ENCODE measurements at regions not wholly inside any gene's neighbourhood (a gene's known extent, or its start where the extent isn't known, plus 50 kb on each side); places are given as distances from the start of the nearest gene placed in this dataset.

- H3K4me3 ChIP-seq (ENCODE audit: low read depth in 1 of 3, low read length in 3 of 3), result no peak overlapping the region
- 32% methylated on average over 4 of the region's 4 CpGs for WGBS
- peaks cover 0 to 9% (median 4%) of the 10 kb centered on the region in 4 donors for H3K4me1 ChIP-seq (ENCODE audit: control insufficient read depth in 4 of 4, insufficient read depth in 4 of 4, low read length in 3 of 4)
- no peaks in the 10 kb centered on the region for H3K36me3 ChIP-seq (ENCODE audit: control insufficient read depth in 4 of 4, insufficient read depth in 3 of 4, low read depth in 1 of 4, low read length in 3 of 4)
- TF ChIP-seq SP1 (IDR thresholded peaks at IDR 0.05) (peak; percentile 42), RXRA (IDR thresholded peaks at IDR 0.05) (peak; percentile 23 to 47), HNF4A (conservative IDR thresholded peaks at IDR 0.05) (peak; percentile 24 to 45)
- TF ChIP-seq, protein P1, sequence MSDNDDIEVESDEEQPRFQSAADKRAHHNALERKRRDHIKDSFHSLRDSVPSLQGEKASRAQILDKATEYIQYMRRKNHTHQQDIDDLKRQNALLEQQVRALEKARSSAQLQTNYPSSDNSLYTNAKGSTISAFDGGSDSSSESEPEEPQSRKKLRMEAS (IDR thresholded peaks at IDR 0.05), result no peak
- H3K27me3 ChIP-seq (ENCODE audit: control insufficient read depth in 4 of 4, insufficient read depth in 4 of 4, low read length in 3 of 4), result no peaks in the 10 kb centered on the region
- DNase-seq (ENCODE audit: low spot score), result no peak
- no peak overlapping the region for H3K9ac ChIP-seq (ENCODE audit: low read depth in 1 of 2, low read length in 2 of 2)
- H3K27ac ChIP-seq (ENCODE audit: low read depth in 1 of 2, low read length in 2 of 2), result no peak overlapping the region
- H3K9me3 ChIP-seq (ENCODE audit: control insufficient read depth in 4 of 4, low read length in 3 of 4), result no peaks in the 10 kb centered on the region
Measured at GRCh38 chr7:149644754-149645153, 128.6 kb downstream of the ZNF467 start.

DNA sequence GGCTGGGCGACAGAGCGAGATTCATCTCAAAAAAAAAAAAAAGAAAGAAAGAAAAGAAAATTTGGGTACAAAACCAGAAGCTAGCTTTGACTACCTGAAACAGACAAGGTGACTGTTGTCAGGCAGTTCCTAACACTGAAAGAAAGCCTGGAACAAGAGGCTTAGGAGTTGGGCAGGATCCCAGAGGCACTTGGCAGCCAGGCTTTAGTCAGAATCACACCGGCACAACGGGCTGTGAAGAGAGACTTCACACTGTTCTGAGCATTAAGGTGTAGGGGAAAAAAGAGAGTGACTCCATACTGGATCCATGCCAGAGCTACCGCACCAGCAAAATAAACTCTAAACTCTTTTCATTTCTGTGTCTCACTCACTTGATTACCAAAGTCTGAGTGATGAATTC, 130.8 kb downstream of the ZNF467 start:
- Histone ChIP-seq H3K4me3 (ENCODE audit: low read depth in 1 of 3, low read length in 3 of 3) (no peak overlapping the region), H3K27me3 (ENCODE audit: control insufficient read depth in 4 of 4, insufficient read depth in 4 of 4, low read length in 3 of 4) (no peaks in the 10 kb centered on the region), H3K9ac (ENCODE audit: low read depth in 1 of 2, low read length in 2 of 2) (no peak overlapping the region), H3K27ac (ENCODE audit: low read depth in 1 of 2, low read length in 2 of 2) (no peak overlapping the region), H3K4me1 (ENCODE audit: control insufficient read depth in 4 of 4, insufficient read depth in 4 of 4, low read length in 3 of 4) (peaks cover 0 to 9% (median 4%) of the 10 kb centered on the region in 4 donors), H3K9me3 (ENCODE audit: control insufficient read depth in 4 of 4, low read length in 3 of 4) (no peaks in the 10 kb centered on the region), H3K36me3 (ENCODE audit: control insufficient read depth in 4 of 4, insufficient read depth in 3 of 4, low read depth in 1 of 4, low read length in 3 of 4) (no peaks in the 10 kb centered on the region)
- no peak for DNase-seq (ENCODE audit: low spot score)
- 67% methylated on average over 5 of the region's 5 CpGs for WGBS
- TF ChIP-seq, protein P2, sequence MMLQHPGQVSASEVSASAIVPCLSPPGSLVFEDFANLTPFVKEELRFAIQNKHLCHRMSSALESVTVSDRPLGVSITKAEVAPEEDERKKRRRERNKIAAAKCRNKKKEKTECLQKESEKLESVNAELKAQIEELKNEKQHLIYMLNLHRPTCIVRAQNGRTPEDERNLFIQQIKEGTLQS (IDR thresholded peaks at IDR 0.05), result no peak

- H3K27me3 ChIP-seq (ENCODE audit: control insufficient read depth in 4 of 4, insufficient read depth in 4 of 4, low read length in 3 of 4), result no peaks in the 10 kb centered on the region
- H3K9me3 ChIP-seq (ENCODE audit: control insufficient read depth in 4 of 4, low read length in 3 of 4), result no peaks in the 10 kb centered on the region
- H3K36me3 ChIP-seq (ENCODE audit: control insufficient read depth in 4 of 4, insufficient read depth in 3 of 4, low read depth in 1 of 4, low read length in 3 of 4), result no peaks in the 10 kb centered on the region
- H3K9ac ChIP-seq (ENCODE audit: low read depth in 1 of 2, low read length in 2 of 2), result no peak overlapping the region
- TF ChIP-seq RXRA (IDR thresholded peaks at IDR 0.05) (no peak), ZBTB33 (IDR thresholded peaks at IDR 0.05) (no peak), HNF4G (IDR thresholded peaks at IDR 0.05) (no peak), EGR1 (IDR thresholded peaks at IDR 0.05; ENCODE audit: low read depth in 2 of 2) (no peak), YY1 (IDR thresholded peaks at IDR 0.05) (no peak), FOXA1 (IDR thresholded peaks at IDR 0.05) (no peak), NR2F2 (IDR thresholded peaks at IDR 0.05) (no peak)
- TF ChIP-seq, protein P2 (IDR thresholded peaks at IDR 0.05), result no peak
- TF ChIP-seq, protein P3, sequence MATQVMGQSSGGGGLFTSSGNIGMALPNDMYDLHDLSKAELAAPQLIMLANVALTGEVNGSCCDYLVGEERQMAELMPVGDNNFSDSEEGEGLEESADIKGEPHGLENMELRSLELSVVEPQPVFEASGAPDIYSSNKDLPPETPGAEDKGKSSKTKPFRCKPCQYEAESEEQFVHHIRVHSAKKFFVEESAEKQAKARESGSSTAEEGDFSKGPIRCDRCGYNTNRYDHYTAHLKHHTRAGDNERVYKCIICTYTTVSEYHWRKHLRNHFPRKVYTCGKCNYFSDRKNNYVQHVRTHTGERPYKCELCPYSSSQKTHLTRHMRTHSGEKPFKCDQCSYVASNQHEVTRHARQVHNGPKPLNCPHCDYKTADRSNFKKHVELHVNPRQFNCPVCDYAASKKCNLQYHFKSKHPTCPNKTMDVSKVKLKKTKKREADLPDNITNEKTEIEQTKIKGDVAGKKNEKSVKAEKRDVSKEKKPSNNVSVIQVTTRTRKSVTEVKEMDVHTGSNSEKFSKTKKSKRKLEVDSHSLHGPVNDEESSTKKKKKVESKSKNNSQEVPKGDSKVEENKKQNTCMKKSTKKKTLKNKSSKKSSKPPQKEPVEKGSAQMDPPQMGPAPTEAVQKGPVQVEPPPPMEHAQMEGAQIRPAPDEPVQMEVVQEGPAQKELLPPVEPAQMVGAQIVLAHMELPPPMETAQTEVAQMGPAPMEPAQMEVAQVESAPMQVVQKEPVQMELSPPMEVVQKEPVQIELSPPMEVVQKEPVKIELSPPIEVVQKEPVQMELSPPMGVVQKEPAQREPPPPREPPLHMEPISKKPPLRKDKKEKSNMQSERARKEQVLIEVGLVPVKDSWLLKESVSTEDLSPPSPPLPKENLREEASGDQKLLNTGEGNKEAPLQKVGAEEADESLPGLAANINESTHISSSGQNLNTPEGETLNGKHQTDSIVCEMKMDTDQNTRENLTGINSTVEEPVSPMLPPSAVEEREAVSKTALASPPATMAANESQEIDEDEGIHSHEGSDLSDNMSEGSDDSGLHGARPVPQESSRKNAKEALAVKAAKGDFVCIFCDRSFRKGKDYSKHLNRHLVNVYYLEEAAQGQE (IDR thresholded peaks at IDR 0.05), result no peak
- no peak overlapping the region for H3K4me3 ChIP-seq (ENCODE audit: low read depth in 1 of 3, low read length in 3 of 3)
- H3K4me1 ChIP-seq (ENCODE audit: control insufficient read depth in 4 of 4, insufficient read depth in 4 of 4, low read length in 3 of 4), result no peaks in the 10 kb centered on the region
- DNase-seq (ENCODE audit: low spot score), result peak; percentile 19
- H3K27ac ChIP-seq (ENCODE audit: low read depth in 1 of 2, low read length in 2 of 2), result no peak overlapping the region
- WGBS, result 92% methylated on average over 5 of the region's 5 CpGs
Measured at GRCh38 chr7:149638566-149639320, 134.6 kb downstream of the ZNF467 start.
